ENCODE measurements at regions not wholly inside any gene's neighbourhood (a gene's known extent, or its start where the extent isn't known, plus 50 kb on each side); places are given as distances from the start of the nearest gene placed in this dataset.

DNA sequence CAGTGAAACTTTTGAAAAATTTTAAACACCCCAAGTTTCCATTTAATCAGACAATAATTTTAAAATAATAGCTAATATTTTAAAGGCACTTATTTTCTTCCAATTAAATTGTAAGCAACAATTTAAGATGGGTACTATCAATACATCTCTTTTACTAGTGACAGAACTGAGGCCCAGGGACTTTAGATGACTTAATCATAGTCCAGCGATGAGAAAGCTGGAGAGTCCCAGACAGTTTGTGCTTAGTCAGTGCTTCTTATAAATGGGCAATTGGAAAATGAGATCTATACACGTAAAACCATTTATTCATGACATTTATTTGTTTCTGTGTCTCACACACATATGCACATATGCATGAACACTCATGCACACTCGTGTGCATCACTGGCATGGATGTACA is 2063.5 kb downstream of the PCDH9 start:
- Histone ChIP-seq H3K9ac (replicated peaks; ENCODE audit: extremely low read depth, insufficient read depth, low read length) (no peak overlapping the region), H3K27me3 (ENCODE audit: control insufficient read depth in 2 of 2, insufficient read depth in 2 of 2, low read length in 2 of 2) (no peaks in the 10 kb centered on the region), H2AFZ (ENCODE audit: low read depth, low read length) (no peak overlapping the region), H3K4me3 (replicated peaks in 1 of 3; ENCODE audit: insufficient read depth in 1 of 3, low read depth in 1 of 3, low read length in 3 of 3) (no peak overlapping the region), H3K9me1 (replicated peaks; ENCODE audit: control insufficient read depth, extremely low read depth, insufficient read depth, low read length) (no peaks in the 10 kb centered on the region), H3K27ac (ENCODE audit: insufficient read depth, low read depth, low read length) (no peak overlapping the region), H4K20me1 (replicated peaks; ENCODE audit: control insufficient read depth, extremely low read depth, insufficient read depth, low read length) (no peaks in the 10 kb centered on the region), H3K4me2 (ENCODE audit: insufficient read depth, low read length) (no peak overlapping the region), H3K4me1 (ENCODE audit: control insufficient read depth, extremely low read depth, insufficient read depth, low read length) (no peaks in the 10 kb centered on the region), H3K36me3 (ENCODE audit: control insufficient read depth in 2 of 2, extremely low read depth in 1 of 2, insufficient read depth in 2 of 2, low read length in 2 of 2) (no peaks in the 10 kb centered on the region), H3K79me2 (ENCODE audit: control insufficient read depth, insufficient read depth, low read length) (no peaks in the 10 kb centered on the region), H3K9me3 (replicated peaks; ENCODE audit: control insufficient read depth, insufficient read depth, low read length) (no peaks in the 10 kb centered on the region)
- dilution Hi-C loops (cut with MboI; ENCODE audit: extremely low pct_ligation_motif_present, low sequenced_read_pairs) = no loop called here
- no TSS peak for BruUV-seq (replicated peaks)
- no peak for DNase-seq (ENCODE audit: low read depth, low spot score)
- ChIA-PET CTCF (interaction anchor here (1.4 kb wide), 1 partner anchor 13 kb away, joined by 3 read pairs; no protein-coding TSS in a partner anchor), POLR2A (no interaction called here)
- TF ChIP-seq POLR2AphosphoS5 (IDR thresholded peaks at IDR 0.05; ENCODE audit: insufficient read depth, low read depth, low read length) (no peak), FOS (IDR thresholded peaks at IDR 0.05; ENCODE audit: borderline replicate concordance, insufficient read depth, low read length) (no peak), EZH2 (IDR thresholded peaks at IDR 0.05; ENCODE audit: borderline replicate concordance, low read depth, low read length, severe bottlenecking) (no peak), MYC (IDR thresholded peaks at IDR 0.05; ENCODE audit: low read depth, low read length) (no peak), POLR2A (IDR thresholded peaks at IDR 0.05; ENCODE audit: low read depth, low read length) (no peak), GATA2 (IDR thresholded peaks at IDR 0.05; ENCODE audit: insufficient read depth, insufficient read length, low read depth, low read length) (no peak), JUN (IDR thresholded peaks at IDR 0.05; ENCODE audit: borderline replicate concordance, insufficient read depth, insufficient read length, low read depth) (no peak)
- TF ChIP-seq, protein P1, sequence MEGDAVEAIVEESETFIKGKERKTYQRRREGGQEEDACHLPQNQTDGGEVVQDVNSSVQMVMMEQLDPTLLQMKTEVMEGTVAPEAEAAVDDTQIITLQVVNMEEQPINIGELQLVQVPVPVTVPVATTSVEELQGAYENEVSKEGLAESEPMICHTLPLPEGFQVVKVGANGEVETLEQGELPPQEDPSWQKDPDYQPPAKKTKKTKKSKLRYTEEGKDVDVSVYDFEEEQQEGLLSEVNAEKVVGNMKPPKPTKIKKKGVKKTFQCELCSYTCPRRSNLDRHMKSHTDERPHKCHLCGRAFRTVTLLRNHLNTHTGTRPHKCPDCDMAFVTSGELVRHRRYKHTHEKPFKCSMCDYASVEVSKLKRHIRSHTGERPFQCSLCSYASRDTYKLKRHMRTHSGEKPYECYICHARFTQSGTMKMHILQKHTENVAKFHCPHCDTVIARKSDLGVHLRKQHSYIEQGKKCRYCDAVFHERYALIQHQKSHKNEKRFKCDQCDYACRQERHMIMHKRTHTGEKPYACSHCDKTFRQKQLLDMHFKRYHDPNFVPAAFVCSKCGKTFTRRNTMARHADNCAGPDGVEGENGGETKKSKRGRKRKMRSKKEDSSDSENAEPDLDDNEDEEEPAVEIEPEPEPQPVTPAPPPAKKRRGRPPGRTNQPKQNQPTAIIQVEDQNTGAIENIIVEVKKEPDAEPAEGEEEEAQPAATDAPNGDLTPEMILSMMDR (IDR thresholded peaks at IDR 0.05; ENCODE audit: extremely low read depth in 1 of 2, insufficient read depth in 1 of 2, low read depth in 1 of 2, low read length in 2 of 2) = no peak
- TF ChIP-seq, protein P2, sequence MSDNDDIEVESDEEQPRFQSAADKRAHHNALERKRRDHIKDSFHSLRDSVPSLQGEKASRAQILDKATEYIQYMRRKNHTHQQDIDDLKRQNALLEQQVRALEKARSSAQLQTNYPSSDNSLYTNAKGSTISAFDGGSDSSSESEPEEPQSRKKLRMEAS (IDR thresholded peaks at IDR 0.05; ENCODE audit: insufficient read depth, insufficient read length) = no peak
- intact Hi-C loops (cut with micrococcal nuclease) = no loop called here
- no peak for FAIRE-seq

Data from endothelial cell of umbilical vein (primary cell).